ENCODE measurements at regions not wholly inside any gene's neighbourhood (a gene's known extent, or its start where the extent isn't known, plus 50 kb on each side); places are given as distances from the start of the nearest gene placed in this dataset.

DNA sequence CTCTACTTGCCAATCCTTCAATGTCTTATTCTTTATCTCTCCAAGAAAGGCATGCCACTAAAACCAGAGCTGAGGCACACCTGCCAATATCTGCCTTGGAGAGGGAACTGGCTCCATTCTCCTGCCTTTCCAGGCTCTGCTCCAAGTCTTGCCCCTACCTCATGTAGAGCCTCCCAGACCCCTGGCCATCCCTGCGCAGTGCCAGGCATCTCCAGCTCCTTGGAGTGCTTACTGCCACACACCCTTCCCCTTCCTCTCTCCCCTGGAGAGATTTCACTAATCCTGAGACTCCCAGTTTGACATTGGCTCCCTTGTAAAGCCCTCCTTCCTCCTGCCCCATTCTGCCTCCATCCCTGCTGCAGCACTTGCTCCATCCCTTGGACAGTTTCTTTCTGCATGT lies 255.2 kb upstream of the ZMIZ1 start:
- Histone ChIP-seq H3K27me3 (ENCODE audit: insufficient read depth) (no peaks in the 10 kb centered on the region), H3K79me2 (ENCODE audit: insufficient read depth) (no peaks in the 10 kb centered on the region), H4K20me1 (ENCODE audit: insufficient read depth) (no peaks in the 10 kb centered on the region), H3K4me2 (no peak overlapping the region), H3K9me3 (no peaks in the 10 kb centered on the region), H2AFZ (ENCODE audit: low read depth) (no peak overlapping the region), H3K9me2 (no peaks in the 10 kb centered on the region), H3K27ac (ENCODE audit: low read depth in 2 of 2, low read length in 1 of 2) (no peak overlapping the region), H3K4me1 (ENCODE audit: control insufficient read depth in 1 of 2, insufficient read depth in 2 of 2, low read depth in 1 of 2, low read length in 1 of 2) (peaks cover 0 to 11% of the 10 kb centered on the region in 2 experiments; a peak in 1 of 4 replicates), H3K4me3 (ENCODE audit: low read depth in 2 of 2, low read length in 1 of 2) (no peak overlapping the region), H3K36me3 (replicated peaks in 1 of 2; ENCODE audit: control insufficient read depth in 1 of 2, insufficient read depth in 2 of 2, low read length in 1 of 2) (no peaks in the 10 kb centered on the region), H3F3A (replicated peaks; ENCODE audit: insufficient read depth) (no peaks in the 10 kb centered on the region), H3K9ac (no peak overlapping the region)
- CTCF ChIA-PET, result no interaction called here
- whole genome bisulfite sequencing (ENCODE audit: low lambda C conversion rate), result 100% methylated on average over 1 of the region's 1 CpG
- no peak for DNase-seq
- POLR2A ChIA-PET, result no interaction called here
- TF ChIP-seq FOSL2 (IDR thresholded peaks at IDR 0.05; ENCODE audit: borderline replicate concordance, low read depth), result no peak
- no peak for TF ChIP-seq NFIC (IDR thresholded peaks at IDR 0.05; ENCODE audit: borderline replicate concordance)
- TF ChIP-seq PBX3 (IDR thresholded peaks at IDR 0.05), result no peak
- TF ChIP-seq, protein P1, sequence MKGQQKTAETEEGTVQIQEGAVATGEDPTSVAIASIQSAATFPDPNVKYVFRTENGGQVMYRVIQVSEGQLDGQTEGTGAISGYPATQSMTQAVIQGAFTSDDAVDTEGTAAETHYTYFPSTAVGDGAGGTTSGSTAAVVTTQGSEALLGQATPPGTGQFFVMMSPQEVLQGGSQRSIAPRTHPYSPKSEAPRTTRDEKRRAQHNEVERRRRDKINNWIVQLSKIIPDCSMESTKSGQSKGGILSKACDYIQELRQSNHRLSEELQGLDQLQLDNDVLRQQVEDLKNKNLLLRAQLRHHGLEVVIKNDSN (IDR thresholded peaks at IDR 0.05; ENCODE audit: borderline replicate concordance, low read depth), result no peak
- no peak for TF ChIP-seq SMC3 (IDR thresholded peaks at IDR 0.05; ENCODE audit: low read depth, low read length)

GRCh38 chr10:78813998-78814399 lies 254.8 kb upstream of the ZMIZ1 start:
- Histone ChIP-seq H3K9ac (no peak overlapping the region), H3K4me3 (ENCODE audit: low read depth in 2 of 2, low read length in 1 of 2) (no peak overlapping the region), H3F3A (replicated peaks; ENCODE audit: insufficient read depth) (no peaks in the 10 kb centered on the region), H3K36me3 (replicated peaks in 1 of 2; ENCODE audit: control insufficient read depth in 1 of 2, insufficient read depth in 2 of 2, low read length in 1 of 2) (no peaks in the 10 kb centered on the region), H3K9me3 (no peaks in the 10 kb centered on the region), H3K4me2 (no peak overlapping the region), H3K79me2 (ENCODE audit: insufficient read depth) (no peaks in the 10 kb centered on the region), H2AFZ (ENCODE audit: low read depth) (no peak overlapping the region), H3K27me3 (ENCODE audit: insufficient read depth) (no peaks in the 10 kb centered on the region), H3K4me1 (ENCODE audit: control insufficient read depth in 1 of 2, insufficient read depth in 2 of 2, low read depth in 1 of 2, low read length in 1 of 2) (peaks cover 0 to 7% of the 10 kb centered on the region in 2 experiments; a peak in 1 of 4 replicates), H3K9me2 (no peaks in the 10 kb centered on the region), H4K20me1 (ENCODE audit: insufficient read depth) (no peaks in the 10 kb centered on the region), H3K27ac (ENCODE audit: low read depth in 2 of 2, low read length in 1 of 2) (no peak overlapping the region)
- ChIA-PET CTCF (no interaction called here), POLR2A (no interaction called here)
- no peak for DNase-seq
- TF ChIP-seq PBX3 (IDR thresholded peaks at IDR 0.05) (no peak), RCOR1 (IDR thresholded peaks at IDR 0.05; ENCODE audit: low read length) (no peak), REST (IDR thresholded peaks at IDR 0.05; ENCODE audit: low read depth, low read length) (no peak), GABPA (IDR thresholded peaks at IDR 0.05; ENCODE audit: low read depth) (no peak), CTCF (IDR thresholded peaks at IDR 0.05) (no peak), YY1 (IDR thresholded peaks at IDR 0.05; ENCODE audit: low read depth) (no peak), JUND (IDR thresholded peaks at IDR 0.05) (no peak)
- TF ChIP-seq, protein P2, sequence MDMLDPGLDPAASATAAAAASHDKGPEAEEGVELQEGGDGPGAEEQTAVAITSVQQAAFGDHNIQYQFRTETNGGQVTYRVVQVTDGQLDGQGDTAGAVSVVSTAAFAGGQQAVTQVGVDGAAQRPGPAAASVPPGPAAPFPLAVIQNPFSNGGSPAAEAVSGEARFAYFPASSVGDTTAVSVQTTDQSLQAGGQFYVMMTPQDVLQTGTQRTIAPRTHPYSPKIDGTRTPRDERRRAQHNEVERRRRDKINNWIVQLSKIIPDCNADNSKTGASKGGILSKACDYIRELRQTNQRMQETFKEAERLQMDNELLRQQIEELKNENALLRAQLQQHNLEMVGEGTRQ (IDR thresholded peaks at IDR 0.05; ENCODE audit: borderline replicate concordance, low read depth, low read length), result no peak
- TF ChIP-seq, protein P3, sequence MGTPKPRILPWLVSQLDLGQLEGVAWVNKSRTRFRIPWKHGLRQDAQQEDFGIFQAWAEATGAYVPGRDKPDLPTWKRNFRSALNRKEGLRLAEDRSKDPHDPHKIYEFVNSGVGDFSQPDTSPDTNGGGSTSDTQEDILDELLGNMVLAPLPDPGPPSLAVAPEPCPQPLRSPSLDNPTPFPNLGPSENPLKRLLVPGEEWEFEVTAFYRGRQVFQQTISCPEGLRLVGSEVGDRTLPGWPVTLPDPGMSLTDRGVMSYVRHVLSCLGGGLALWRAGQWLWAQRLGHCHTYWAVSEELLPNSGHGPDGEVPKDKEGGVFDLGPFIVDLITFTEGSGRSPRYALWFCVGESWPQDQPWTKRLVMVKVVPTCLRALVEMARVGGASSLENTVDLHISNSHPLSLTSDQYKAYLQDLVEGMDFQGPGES (IDR thresholded peaks at IDR 0.05; ENCODE audit: low read depth, low read length), result no peak
- 76% methylated on average over 6 of the region's 6 CpGs for WGBS (ENCODE audit: low lambda C conversion rate)
